ENCODE measurements at regions not wholly inside any gene's neighbourhood (a gene's known extent, or its start where the extent isn't known, plus 50 kb on each side); places are given as distances from the start of the nearest gene placed in this dataset.

DNA sequence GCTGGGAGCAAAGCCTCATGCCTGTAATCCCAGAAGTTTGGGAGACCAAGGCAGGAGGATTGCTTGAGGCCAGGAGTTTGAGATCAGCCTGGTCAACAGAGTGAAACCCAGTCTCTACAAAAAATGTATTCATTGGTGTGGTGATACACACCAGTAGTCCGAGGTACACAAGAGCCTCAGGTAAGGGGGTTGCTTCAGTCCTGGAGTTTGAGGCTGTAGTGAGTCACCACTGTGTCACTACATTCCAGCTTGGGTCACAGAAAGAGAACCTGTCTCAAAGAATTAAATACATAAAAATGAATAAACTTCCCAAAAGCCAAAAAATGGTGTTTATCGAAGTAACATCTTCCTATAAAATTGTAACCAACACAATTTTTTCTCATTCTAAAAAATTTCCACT is 568.1 kb upstream of the LINC00305 start:
- TF ChIP-seq, protein P1, sequence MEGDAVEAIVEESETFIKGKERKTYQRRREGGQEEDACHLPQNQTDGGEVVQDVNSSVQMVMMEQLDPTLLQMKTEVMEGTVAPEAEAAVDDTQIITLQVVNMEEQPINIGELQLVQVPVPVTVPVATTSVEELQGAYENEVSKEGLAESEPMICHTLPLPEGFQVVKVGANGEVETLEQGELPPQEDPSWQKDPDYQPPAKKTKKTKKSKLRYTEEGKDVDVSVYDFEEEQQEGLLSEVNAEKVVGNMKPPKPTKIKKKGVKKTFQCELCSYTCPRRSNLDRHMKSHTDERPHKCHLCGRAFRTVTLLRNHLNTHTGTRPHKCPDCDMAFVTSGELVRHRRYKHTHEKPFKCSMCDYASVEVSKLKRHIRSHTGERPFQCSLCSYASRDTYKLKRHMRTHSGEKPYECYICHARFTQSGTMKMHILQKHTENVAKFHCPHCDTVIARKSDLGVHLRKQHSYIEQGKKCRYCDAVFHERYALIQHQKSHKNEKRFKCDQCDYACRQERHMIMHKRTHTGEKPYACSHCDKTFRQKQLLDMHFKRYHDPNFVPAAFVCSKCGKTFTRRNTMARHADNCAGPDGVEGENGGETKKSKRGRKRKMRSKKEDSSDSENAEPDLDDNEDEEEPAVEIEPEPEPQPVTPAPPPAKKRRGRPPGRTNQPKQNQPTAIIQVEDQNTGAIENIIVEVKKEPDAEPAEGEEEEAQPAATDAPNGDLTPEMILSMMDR (conservative IDR thresholded peaks at IDR 0.05), result no peak
- no peak for TF ChIP-seq EZH2 (IDR thresholded peaks at IDR 0.05; ENCODE audit: low read depth)

All from PC-9 (cell line).